SHP77 (cell line): ENCODE measurements at regions not wholly inside any gene's neighbourhood (a gene's known extent, or its start where the extent isn't known, plus 50 kb on each side); places are given as distances from the start of the nearest gene placed in this dataset.
A peak's percentile ranks its signal among the peaks of the same experiment; 100 is the strongest.

Experiments
- DNase-seq, 2 experiments: peaks; one replicate each; lab custom pipeline; 2025; lab: John Stamatoyannopoulos, UW

DNA sequence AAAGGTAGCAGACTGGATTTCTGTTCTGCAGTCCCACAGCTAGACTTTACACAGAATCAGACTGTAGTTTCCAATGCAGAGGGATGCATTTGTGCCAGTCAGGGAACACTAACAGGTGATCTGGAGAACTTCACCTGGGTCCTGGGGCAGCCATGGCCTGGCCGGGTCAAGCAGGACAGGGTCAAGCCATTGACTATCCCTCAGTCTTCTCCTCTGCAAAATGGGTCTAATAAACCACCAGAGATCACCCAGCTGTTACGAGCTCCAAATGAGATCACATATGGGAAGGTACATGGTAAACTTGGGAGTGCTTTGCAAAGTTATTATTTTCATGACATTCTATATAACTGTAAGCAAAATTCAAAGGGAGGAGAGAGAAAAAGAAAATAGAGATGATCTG is 294.1 kb downstream of the CDCA7 start:
- DNase-seq = no peak

- DNase-seq = no peak
Measured at GRCh38 chr2:173649527-173650219, 295.0 kb downstream of the CDCA7 start.

- no peak for DNase-seq
Measured at GRCh38 chr2:173651891-173652290, 297.2 kb downstream of the CDCA7 start.

DNA sequence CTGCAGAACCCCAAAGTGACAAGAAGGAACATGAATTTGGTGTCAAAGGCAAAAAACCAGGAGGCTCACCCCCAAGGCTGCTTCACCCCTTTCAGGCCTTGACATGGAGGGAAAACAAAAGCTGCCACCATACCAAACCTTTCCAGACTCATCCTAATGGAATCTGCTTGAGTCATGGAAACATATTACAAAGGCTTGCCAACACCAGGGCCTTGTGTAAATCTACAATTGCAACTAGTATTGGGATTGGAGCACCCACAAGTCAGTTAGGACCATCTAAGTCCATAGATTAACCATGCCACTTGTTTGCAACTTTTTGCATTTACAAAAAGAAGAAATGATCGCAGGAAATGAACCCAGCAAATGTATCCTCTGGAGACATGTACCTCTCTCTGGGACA is 297.6 kb downstream of the CDCA7 start:
- no peak for DNase-seq

GRCh38 chr2:173652767-173653431 is 298.2 kb downstream of the CDCA7 start:
- DNase-seq = peak in 1 of 2 experiments; percentile 7

- DNase-seq = no peak
Measured at GRCh38 chr2:173653432-173653805, 298.7 kb downstream of the CDCA7 start.

GRCh38 chr2:173654161-173654895 is 299.7 kb downstream of the CDCA7 start:
- peak; percentile 33 to 61 for DNase-seq

GRCh38 chr2:173654896-173655265 is 300.2 kb downstream of the CDCA7 start:
- no peak for DNase-seq

- DNase-seq = no peak
Measured at GRCh38 chr2:173656086-173656485, 301.4 kb downstream of the CDCA7 start.

GRCh38 chr2:173657996-173658717 is 303.5 kb downstream of the CDCA7 start:
- no peak for DNase-seq

GRCh38 chr2:173658946-173659371 is 304.3 kb downstream of the CDCA7 start:
- DNase-seq = no peak

GRCh38 chr2:173659509-173659908 is 304.8 kb downstream of the CDCA7 start:
- DNase-seq = no peak

GRCh38 chr2:173661586-173661985 is 303.6 kb downstream of the SP3 start:
- DNase-seq = no peak

DNA sequence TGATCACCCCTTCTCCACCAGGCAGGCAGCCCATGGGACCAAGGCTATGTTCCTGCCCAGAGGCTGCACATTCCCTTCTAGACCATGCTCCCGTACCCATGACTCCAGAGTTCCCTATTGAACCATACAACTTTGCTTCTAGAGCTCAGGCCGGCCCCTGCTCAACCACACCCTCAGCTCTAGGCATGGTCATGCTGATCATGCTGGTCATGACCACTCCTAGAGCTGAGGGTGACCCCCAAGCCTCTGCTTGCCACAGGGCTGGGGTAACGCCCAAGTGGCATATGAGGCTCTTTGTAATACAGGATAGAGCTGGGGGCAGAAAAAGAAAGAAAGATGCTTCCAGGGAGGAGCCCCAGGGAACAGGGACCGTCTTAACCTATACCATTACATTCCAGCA is 301.8 kb downstream of the SP3 start:
- DNase-seq = no peak

DNA sequence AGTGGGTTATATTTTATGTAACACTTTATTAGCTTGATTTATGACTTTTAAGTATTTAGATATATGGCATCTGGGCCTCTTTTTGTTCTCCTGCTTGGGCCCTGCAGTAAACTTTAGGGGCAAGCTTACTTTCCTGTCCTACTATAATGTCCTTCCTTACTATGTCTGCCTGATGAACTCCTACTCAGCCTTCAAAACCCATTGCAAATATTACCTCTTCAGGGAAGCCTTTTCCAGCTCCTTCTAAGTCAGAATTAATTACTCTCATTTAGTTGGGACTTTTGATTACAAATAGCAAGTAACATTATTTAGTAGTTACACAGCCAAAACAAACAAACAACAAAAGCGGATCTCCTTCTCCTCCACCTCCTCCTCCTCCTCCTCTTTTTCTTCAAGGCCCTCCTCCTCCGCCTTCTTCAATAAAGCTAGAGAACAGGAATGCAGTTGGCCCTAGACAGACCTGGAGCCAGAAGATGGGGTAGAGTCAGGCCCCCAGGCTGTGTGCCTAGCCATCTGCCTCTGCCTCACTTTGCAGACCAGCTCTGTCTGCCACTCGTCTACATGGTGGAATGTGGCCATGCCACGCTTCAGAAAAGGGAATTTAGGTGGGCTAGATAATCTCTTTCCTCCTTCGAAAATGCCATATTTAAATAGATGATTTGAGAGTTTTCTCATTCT is 301.2 kb downstream of the SP3 start:
- no peak for DNase-seq

- no peak for DNase-seq
Measured at GRCh38 chr2:173664513-173664910, 300.7 kb downstream of the SP3 start.

GRCh38 chr2:173666171-173666888 is 298.8 kb downstream of the SP3 start:
- no peak for DNase-seq

GRCh38 chr2:173667014-173667413 is 298.2 kb downstream of the SP3 start:
- DNase-seq = no peak

DNA sequence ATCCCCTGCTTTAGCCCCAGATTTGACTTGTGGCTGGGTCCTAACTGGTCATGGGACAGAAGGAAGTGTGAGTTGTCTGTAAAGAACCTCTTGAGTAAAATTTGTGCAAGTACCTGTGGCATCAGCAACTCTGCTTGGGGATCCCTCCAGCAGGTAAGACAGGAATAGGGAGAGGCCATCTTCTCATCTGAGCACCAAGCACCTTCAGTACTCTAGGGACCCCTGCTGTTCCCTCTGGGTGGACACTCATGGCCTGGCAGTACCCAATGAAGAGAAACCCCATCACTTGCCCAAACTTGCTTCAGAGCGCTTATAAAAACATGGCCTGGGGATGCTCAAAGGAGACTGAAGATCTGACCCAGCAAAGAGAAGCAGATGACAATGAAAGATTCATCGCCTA is 297.8 kb downstream of the SP3 start:
- no peak for DNase-seq

- DNase-seq = no peak
Measured at GRCh38 chr2:173669271-173669853, 295.8 kb downstream of the SP3 start.

DNA sequence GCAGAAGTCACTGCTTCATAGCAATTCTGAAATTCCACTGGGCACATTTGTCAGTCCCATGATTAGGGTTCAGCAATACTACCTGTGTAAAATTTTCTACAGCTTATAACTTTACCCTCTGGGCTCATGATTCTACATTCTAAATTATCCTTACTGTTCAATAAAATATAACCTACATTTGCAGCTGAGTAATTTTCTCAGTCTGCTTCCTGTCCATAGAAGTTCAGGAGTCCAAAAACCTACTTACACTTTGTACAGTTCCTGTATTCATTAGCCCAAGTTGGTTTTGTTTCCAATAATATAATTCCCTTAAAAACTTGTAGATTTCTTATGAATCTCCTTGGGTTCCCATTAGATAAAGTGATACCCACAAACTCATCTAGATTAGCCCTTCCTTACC is 295.3 kb downstream of the SP3 start:
- no peak for DNase-seq
